Esophagus squamous epithelium (tissue), 4 donors: ENCODE measurements at regions not wholly inside any gene's neighbourhood (a gene's known extent, or its start where the extent isn't known, plus 50 kb on each side); places are given as distances from the start of the nearest gene placed in this dataset.

ENCODE experiments used
- POLR2A ChIP-seq, 4 donors: fragments of 450-650 bp; IDR thresholded peaks; one replicate each; pipeline ENCODE4 v1.6.1; 2017; ENCODE audit warnings: antibody characterized with exemption in 4 of 4, mild to moderate bottlenecking in 4 of 4, moderate library complexity in 3 of 4
- TF ChIP-seq, protein P1 (sequence below), 6 experiments: fragments of 450-650 bp in 4 of 6; fragments of 200-600 bp in 2 of 6; sonication (generic) in 2 of 6; IDR thresholded peaks; one replicate each; pipeline ENCODE4 v1.5.1; 2016 to 2019; ENCODE audit warnings: antibody characterized with exemption in 6 of 6, mild to moderate bottlenecking in 4 of 6, moderate library complexity in 4 of 6

DNA sequence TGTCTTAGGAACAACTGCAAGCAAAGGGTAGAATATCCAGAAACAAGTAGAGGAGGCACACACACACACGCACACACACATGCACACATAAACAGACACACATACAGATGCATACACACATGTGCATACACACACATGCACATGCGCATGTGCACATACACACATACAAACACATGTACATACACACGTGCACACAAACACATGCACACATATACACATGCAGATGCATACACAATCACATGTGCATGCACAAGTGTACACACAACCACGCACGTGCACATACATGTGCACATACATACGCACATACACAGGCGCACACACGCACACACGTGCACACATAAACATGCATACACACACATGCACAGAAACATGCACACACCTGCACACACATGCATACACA is 206.5 kb upstream of the OPRM1 start:
- TF ChIP-seq, protein P1, sequence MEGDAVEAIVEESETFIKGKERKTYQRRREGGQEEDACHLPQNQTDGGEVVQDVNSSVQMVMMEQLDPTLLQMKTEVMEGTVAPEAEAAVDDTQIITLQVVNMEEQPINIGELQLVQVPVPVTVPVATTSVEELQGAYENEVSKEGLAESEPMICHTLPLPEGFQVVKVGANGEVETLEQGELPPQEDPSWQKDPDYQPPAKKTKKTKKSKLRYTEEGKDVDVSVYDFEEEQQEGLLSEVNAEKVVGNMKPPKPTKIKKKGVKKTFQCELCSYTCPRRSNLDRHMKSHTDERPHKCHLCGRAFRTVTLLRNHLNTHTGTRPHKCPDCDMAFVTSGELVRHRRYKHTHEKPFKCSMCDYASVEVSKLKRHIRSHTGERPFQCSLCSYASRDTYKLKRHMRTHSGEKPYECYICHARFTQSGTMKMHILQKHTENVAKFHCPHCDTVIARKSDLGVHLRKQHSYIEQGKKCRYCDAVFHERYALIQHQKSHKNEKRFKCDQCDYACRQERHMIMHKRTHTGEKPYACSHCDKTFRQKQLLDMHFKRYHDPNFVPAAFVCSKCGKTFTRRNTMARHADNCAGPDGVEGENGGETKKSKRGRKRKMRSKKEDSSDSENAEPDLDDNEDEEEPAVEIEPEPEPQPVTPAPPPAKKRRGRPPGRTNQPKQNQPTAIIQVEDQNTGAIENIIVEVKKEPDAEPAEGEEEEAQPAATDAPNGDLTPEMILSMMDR (IDR thresholded peaks at IDR 0.05) = no peak
- no peak for TF ChIP-seq POLR2A (IDR thresholded peaks at IDR 0.05)
